Left renal cortex interstitium (tissue), 4 donors: ENCODE measurements at regions not wholly inside any gene's neighbourhood (a gene's known extent, or its start where the extent isn't known, plus 50 kb on each side); places are given as distances from the start of the nearest gene placed in this dataset.
A peak's percentile ranks its signal among the peaks of the same experiment; 100 is the strongest.
"Not testable (repeated sequence)": the region's sequence is repeated elsewhere in the genome, so short reads cannot be mapped to it uniquely, and the experiment has no call there.

Experiments
- DNase-seq, 4 donors: peaks; one replicate each; pipeline ENCODE4 v3.0.0-alpha.2; 2013; ENCODE audit warnings: low read depth in 4 of 4, low spot score in 2 of 4, missing footprints in 1 of 4

DNA sequence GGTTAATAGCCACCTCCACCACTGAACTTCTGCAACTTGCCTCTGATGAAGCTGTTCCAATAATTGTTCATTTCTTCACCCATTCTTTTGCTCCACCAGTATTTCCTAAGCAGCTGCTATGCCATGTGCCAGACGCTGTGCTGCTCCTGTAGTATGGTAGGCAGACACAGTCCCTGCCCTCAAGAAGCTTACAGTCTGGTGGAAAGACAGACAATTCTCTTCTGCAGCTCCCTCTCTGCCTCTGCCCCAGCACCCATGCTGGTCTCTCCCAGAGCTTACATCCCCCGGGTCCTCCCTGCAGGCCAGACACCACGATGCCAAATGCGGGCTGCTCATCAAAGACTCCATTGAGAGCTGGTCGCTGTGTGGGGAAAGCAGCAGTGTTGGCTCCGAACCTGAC lies 111.6 kb upstream of the ESRRB start:
- no peak for DNase-seq

DNA sequence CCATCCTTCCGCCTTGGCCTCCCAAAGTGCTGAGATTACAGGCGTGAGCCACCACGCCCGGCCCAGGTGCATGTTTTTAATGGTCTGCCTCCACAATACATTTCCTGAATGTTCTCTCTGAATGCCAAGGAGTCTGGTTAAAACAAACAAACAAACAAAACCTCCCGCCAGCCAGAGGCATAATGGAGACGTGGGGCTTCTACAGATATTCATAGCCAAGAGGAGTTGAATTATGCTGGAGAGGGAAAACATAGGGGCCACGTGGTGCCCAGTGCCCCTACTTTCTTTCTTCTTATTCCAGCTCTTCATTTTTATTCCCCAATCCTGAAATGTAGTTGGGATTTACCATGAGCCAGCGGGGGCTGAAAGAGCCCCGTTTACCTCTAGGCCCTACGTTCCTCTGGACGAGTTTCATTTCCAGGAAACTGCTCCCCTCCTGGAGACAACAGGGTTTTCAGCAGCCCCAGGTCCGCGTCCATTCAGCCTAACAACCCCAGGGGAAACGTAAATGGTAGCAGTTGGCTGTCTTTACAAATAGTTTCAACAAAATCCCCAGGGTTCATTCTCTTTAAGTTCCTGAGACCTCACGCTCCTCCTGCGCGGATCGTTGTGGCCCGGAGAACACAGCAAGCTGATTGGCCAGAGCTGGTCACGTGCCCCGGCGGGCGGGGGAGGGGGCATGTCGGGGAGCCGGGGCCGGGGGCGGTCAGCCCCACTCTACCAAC lies 108.5 kb upstream of the ESRRB start:
- peak; percentile 43 to 59 (median 48) for DNase-seq

DNA sequence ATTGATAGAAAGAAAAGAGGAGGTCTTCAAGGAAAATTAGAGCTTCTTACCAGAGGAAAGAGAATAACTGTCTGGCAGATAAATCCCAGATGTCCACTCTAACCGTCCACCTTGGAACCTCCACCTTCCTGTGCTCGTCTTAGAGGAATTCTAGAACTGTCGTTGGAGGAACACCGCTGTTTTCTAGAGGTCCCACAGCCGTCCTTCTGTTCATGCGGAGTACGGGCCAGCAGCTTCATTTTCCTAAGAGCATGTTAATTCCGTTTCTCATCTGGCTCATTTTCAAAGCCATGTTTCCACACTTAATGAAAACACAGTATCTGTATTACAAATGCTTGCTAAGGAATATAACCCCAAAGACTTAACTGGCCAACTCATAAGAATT lies 107.9 kb upstream of the ESRRB start:
- peak in 2 of 4 donors; percentile 23 for DNase-seq

DNA sequence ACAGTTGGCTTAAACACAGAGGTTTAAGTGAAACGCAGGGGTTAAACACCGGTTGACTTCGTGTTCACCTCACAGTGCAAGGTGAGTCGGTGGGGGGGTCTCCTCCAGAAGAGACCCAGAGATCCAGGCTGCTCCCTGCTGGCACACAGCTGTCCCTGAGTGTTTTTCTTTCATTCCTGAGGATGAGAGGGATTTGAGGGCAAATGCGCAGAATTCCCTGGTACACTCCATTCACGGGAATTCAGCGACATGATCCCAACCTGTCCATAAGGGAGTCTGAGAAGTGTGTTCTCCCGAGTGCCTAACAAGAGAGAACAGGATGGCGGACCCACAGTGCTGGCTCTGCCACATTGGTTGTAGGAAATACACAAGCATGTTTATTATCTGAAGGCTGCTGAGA lies 107.2 kb upstream of the ESRRB start:
- no peak for DNase-seq

DNA sequence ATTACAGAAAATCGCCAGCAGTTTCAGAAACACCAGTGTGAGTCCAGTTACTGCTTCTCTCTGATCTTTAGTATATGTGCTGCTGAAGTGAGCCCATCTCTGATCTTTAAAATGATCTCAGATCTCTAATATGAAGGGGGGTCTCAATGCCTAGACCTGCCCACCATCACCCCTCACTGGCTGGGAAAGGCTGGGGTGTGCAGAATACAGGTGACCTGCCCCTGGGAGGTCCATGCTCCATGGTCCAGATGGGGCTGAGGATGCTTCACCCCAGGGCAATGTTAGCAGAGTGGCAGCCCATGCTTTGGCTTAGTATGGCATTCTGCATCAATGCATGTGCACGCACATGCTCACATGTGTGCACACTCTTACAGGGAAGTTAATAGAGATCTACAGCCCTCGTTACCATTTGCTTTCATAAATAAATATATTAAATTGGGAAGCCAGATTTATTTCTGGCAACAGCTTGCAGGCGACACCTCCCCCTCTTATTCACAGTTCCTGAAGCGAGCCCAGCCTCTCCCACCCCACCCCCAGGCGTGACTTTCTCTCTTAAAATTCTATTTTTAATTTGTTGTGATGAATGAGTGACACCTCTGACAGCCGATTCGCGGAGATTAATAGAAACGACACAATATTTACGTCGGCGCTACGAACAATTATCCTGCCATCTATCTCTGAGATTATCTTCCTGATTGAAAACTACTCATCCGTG lies 104.7 kb upstream of the ESRRB start:
- no peak for DNase-seq

DNA sequence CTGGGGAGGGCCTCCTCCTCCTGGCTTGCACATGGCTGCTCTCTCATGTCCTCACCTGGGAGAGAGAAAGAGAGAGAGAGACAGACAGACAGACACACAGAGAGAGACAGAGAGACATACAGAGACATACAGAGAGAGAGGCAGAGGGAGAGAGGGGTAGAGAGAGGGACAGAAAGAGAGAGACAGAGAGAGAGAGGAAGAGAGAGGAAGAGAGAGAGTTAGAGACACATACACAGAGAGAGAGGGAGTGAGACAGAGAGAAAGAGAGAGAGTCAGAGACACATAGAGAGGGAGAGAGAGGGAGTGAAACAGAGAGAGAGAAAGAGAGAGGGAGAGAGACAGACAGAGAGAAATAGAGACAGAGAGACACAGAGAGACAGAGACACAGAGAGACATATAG lies 103.6 kb upstream of the ESRRB start:
- no peak for DNase-seq

DNA sequence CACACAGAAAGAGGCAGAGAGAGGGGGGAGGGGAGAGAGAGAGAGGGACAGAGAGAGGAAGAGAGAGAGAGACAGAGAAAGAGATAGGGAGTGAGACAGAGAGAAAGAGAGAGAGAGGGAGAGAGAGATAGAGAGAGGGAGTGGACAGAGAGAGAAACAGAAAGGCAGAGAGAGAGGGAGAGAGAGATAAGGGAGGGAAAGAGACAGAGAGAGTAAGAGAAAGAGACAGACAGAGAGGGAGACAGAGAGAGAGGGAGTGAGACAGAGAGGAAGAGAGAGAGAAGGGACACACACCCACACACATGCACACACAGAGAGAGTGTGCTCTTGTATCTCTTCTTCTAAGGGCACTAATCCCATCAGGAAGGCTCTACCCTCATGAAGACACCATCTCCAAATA lies 103.2 kb upstream of the ESRRB start:
- DNase-seq, result no peak

DNA sequence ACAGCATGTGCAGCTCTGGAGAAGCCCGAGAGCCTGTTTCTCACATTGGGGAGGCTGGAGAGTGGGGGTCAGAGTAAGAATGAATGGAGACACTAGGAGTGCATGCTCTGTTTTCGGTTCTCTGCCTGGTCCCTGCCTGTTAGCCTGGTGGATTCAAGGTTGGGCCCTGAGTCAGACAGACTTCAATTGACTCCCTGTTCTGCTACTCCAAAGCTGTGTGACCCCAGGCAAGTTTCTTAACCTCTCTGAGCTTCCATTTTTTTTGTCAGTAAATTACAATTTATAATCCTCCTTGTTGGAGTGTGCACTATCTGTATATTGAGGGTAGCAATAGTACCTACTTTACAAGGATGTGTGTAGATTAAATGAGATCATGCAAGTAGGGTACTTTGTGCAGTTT lies 102.6 kb upstream of the ESRRB start:
- no peak for DNase-seq

DNA sequence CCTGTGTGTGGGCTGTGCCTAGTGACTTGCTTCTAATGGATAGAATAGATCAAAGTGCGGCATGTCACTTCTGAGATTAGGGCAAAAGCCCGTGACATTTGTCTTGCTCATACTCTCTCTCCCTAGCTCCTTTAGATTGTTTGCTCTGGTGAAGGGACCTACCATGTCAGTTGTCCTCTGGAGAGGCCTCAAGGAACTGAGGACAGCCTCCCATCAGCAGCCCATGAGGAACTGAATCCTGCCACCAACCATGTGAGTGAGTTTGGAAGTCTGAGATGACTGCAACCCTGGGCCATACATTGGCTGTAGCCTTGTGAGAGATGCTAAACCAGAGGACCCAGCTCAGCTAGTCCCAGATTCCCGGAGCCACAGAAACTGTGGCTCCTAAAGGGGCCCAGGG lies 101.6 kb upstream of the ESRRB start:
- no peak for DNase-seq

DNA sequence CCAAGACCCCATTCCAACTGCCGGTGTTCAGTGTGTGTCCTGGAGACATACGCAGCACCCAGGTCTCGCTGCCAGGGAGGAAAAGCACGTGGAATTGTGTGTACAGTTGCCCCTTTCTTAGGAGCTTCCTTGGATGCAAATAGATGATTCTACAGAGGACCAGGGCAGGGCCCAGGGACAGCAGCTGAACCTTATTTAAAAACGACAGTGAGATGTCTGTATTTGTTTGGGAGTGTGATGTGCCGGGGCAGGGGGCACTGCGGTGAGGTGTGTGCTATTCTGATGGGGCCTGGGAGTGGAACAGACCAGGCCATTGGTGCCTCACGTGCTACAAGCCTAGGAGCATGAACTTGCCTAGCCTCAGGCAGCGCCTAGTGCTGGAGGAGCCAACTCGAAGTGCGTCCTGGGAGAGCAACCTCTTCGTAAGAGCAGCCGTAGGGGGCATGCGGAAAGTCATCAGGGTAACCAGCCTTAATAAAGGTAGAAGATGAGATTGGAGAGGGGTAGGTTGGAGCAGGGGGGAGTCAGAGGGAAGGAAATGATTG lies 98.3 kb upstream of the ESRRB start:
- no peak for DNase-seq

DNA sequence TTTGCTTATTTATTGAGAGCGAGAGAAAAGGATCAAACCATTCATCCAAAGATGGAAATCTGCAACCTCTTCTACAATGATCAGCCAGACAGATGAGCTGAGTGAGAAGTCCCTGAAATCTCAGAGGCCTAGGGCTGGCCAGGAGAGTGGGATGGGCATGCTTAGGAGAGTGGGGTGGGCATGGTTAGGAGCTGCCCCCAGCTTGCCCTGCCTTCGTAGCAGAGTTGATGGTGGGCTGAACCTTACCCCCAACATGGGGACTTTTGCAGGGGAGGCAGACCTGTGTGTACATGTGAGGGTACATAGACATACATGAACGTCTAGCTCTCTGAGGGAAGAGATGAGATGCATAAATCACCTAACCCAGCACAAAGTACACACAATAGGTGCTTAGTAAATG lies 95.7 kb upstream of the ESRRB start:
- no peak for DNase-seq

DNA sequence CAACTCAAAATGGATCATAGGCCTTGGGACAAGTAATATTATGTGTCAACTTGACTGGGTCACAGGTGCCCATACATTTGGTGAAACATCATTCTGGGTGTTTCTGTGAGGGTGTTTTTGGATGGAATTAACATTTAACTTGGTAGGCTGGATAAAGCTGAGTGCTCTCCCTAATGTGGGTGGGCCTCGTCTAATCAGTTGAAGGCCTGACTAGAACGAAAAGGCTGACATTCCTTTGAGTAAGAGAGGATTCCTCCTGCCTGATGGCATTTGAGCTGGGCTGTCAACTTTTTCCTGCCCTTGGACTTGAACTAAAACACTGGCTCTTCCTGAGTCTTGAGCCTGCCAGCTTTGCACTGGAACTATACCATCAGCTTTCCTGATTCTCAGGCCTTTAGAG lies 93.4 kb upstream of the ESRRB start:
- no peak for DNase-seq

DNA sequence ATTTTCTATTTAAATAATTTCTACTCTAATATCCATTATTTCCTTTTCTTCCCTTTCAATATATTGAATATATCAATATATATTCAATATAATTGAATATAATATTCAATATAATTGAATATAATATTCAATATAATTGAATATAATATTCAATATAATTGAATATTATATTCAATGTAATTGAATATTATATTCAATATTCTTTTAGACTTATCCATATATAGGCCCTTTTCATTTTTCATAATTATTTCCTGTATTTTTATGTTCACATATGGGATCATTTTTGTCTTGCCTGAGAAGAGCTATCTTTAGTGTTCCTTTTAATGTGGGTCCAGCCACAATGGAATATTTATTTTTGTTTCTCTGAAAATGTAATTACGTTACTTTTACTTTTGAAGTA lies 88.9 kb upstream of the ESRRB start:
- DNase-seq, result no peak

DNA sequence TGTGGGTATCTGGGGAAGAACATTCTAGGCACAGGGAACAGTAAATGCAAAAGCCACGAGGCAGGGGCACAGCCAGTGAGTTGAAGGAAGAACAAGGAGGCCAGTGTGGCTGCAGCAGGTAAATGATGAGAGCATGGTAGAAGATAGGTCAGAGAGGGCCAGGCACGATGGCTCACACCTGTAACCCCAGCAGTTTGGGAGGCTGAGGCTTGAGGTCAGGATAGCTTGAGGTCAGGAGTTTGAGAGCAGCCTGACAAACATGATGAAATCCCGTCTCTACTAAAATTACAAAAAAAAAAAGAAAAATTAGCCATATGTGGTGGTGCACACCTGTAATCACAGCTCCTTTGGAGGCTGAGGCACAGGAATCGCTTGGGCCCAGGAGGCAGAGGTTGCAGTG lies 86.7 kb upstream of the ESRRB start:
- DNase-seq, result no peak

DNA sequence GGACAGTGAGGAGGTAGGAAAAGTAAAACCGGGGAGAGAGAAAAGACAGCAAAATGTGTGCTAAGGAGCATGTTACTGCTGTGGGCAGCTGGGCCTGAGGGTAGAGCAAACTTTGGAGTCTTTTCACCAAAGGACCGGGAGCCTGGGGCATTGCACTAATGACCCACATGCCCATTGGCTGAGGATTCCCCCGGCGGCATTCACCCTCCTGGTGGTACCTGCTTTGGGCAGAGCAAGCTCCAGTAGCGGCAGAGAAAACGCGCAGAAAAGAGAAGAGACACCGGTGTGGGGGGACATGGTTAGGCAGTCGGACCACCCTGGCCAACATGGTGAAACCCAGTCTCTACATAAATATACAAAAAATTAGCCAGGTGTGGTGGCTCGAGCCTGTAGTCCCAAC lies 83.4 kb upstream of the ESRRB start:
- no peak for DNase-seq

DNA sequence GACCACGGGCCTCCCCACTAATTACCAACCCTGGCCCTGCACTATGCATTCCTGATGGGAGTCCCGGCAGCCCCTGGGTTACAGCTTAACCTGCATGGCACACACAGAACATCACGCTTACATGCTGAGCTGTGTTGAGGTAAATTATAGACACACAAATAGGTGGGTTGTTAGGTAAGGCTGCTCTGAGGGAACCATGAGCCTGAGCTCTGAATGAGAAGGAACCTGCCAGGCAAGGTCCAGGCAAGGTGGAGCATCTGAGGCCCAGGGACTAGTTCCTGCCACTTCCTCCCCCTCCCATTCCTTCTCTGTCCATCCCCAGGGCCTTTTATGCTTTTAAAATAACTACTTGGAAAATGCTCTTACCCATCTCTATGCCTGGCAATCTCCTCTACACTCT lies 82.7 kb upstream of the ESRRB start:
- no peak for DNase-seq

DNA sequence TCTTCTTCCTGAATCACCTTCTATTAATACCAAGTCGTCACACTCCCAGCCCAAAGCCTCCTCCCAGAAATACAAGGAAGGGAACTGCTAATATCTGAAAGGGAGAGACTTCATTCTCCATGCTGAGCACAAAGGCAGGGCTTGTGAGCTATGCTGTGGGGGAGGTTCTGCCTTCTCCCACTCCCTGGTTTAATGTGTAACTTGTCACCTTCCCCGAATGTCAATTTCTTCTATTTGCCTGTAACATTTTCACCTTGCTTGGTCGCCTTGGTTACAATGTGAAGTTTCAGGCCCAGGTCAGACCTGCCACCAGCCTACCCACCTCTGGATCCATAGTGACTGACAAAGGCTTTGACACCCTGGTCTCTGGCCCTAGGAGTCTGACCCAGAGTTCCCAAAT lies 82.0 kb upstream of the ESRRB start:
- no peak for DNase-seq

DNA sequence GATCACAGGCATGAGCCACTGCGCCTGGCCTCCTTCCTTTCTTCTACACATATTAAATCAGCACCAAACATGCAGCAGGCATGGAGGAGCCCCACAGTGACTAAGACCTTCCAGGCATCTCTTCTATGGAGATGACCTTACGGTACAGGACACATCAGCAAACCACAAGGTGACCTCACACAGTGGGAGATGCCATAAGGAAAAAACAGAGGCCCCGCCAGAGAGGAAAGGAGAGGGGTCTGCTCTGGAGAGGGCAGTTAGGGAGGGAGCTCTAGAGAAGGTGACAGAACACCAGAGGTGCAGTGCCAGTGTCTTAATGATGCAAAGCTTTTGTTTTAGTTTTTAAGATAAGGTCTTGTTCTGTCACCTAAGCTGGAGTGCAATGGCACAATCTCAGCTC lies 81.1 kb upstream of the ESRRB start:
- DNase-seq, result no peak

DNA sequence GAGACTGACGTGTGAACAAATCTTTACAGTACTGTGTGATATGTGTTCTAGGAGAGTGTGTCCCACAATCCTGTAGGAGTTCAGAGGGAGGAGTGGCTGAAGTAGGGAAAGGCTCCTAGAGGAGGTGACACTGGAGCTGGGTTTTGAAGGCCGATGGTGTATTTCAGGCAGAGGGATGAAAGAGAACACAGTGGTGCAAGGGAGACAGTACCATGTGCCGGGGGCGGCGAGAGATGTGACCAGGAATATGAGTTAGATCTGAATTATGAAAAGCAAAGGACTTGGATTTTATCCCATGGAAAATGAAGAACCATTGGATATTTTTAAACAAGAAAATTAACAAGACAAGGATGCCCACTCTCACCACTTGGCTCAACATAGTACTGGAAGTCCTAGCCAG lies 77.0 kb upstream of the ESRRB start:
- no peak for DNase-seq

DNA sequence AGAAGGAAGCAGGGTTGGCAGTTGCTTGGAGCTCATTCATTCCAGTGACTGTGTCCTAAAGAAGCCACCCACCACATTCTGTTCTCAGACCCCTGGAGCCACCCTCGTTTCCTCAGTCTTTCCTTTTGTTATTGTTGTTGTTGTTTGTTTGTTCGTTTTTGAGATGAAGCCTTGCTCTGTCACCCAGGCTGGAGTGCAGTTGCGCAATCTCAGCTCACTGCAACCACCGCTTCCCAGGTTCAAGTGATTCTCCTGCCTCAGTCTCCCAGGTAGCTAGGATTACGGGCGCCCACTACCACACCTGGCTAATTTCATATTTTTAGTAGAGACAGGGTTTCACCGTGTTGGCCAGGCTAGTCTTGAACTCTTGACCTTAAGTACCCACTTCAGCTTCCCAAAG lies 72.7 kb upstream of the ESRRB start:
- DNase-seq, result not testable (repeated sequence)

DNA sequence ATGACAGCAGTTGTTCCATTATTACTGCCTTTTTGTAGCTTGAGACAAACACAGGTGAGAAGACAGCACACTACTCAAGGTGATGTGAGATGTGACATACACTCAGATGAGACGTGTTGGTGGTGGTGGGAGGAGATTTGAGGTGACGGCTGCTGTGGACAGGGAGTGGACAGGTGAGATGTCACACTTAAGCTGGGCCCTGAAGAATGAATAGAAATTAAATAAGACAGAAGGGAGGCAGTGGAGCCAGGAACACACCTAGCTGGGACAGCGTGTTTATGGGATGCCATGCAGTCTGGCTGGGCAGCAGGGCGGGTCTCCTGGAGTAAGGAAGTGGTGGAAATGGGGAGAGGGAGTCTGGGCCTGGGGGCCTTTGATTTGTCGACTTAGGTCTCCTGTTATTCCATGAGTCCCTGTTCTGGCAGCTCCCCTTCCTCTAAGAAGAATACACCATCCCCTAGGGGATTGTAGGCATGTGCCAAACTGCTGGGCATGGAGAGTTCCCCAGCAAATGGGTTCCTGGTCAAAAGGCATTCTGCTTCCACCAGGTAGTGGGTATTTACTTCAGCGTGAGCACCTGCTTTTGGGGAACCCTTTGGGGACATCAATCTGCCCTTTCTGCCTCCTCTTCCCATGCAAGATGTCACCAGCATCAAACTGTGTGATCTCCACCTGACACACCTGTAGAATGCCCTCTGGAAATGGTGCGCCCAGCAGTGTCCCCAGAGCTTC lies 71.2 kb upstream of the ESRRB start:
- no peak for DNase-seq
